ENCODE measurements at regions not wholly inside any gene's neighbourhood (a gene's known extent, or its start where the extent isn't known, plus 50 kb on each side); places are given as distances from the start of the nearest gene placed in this dataset.

DNA sequence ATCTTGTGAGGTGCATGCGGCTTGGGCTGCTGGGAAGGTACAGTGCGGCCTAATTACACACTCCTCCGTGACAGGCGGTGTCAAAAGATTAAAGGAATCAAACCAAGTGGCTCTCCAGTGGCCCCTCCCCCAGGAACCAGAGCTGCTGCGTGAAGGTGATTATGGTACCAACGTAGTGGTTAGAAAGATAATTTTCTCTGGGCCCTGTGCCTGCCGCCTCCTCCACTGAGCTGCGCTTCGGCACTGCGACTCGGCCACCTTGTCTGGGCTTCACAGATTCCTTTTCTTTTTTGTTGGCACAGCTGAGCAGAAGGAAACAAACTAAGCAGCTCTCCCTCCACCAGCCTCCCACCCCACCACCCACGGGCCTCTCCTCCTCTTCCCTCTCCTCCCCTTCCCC is 113.2 kb upstream of the SDK2 start:
- no peak for DNase-seq

- DNase-seq: no peak
Observed at GRCh38 chr17:73758245-73758644, 114.0 kb upstream of the SDK2 start.

DNA sequence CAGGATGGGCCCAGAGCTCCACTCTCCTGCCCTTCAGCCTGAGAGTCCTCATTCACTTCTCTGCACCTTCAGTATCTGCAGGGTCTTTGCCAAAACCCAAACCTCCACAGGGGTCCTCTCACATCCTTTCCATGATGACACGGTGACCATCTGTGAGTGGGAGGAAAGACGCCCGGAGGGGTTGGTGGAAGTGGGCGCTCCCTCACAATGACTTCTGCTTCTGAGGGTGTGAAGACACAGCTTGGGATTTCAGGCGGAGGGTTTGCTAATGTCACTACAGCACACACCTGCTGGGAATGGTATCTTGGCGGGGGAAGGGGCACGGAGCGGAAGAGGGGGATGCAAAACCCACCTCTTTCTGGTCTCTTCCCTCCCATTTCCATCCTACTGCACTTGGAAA is 115.1 kb upstream of the SDK2 start:
- DNase-seq: no peak

GRCh38 chr17:73759734-73760438 is 115.6 kb upstream of the SDK2 start:
- no peak for DNase-seq

- DNase-seq: no peak
Observed at GRCh38 chr17:73760439-73760758, 116.2 kb upstream of the SDK2 start.

DNA sequence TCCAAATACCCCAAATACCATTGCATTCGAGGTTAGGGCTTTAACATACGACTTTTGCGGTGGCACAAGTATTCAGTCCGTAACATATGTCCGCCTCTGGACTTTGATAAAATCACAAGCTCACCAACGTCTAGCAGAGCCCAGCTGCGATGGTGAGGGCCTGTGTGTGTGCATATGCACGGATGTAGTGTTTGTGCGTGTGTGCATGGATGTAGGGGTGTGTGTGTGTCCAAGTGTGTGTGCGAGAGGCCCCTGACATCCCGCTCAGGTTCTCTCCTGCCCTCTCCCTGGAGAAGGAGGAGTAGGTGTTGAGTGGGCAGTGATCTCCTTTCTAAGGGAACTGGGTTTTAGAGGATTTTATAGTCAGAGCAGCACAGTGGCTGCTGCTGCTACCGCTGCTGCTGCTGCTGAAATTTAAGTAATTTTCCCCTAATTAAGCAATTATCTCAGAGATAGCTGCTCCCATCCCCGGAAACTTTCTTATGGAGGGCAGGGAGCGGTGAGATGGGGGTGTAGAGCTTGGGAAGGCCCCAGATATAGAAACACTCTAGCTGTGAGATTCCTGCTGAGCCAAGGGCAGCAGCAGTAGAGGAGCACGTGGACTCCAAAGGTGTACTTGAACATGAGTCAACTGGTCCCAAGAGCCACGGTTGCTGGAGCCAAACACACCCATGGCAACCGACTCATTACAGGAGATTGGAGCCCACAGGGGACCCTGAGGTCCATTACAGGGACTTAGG is 121.7 kb upstream of the SDK2 start:
- no peak for DNase-seq

- no peak for DNase-seq
Observed at GRCh38 chr17:73767696-73768095, 123.5 kb upstream of the SDK2 start.

- DNase-seq: no peak
Observed at GRCh38 chr17:73768691-73769090, 124.4 kb upstream of the SDK2 start.

GRCh38 chr17:73769479-73769878 is 125.2 kb upstream of the SDK2 start:
- DNase-seq: no peak

DNA sequence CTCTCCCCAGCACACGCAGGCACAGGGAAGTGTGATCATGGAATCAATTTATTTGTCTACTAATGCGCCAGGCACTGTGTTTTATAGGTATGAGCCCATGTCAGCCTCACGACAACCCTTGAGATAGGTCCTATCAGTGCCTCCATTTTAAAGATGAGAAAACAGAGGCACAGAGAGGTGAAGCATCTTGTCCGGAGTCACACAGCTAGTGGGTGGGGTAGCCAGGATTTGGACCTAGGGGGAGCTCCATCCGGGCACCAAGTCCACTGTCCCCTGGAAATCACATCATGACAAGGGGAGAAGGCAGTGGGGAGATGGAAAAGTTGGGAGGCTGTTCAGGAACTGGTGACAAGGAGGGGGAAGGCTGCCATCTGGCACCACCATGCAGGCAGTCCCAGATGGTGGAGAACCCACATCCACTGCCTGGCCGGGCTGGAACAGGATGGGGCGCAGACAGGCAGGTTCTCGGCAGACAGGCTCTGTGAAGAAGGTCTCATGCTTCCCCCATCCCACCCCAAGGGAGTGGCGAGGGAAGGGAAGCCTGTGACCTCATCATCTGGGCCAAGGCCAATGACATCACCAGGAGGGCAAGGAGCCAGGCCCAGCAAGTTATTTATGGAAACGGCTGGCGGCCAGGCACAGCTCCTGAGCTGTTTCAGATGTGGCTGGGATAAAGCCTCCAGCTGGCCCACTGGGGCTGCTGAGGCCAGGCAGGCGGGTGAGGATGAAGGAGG is 126.0 kb upstream of the SDK2 start:
- no peak for DNase-seq

GRCh38 chr17:73770849-73771229 is 126.6 kb upstream of the SDK2 start:
- DNase-seq: no peak

- no peak for DNase-seq
Observed at GRCh38 chr17:73772107-73772705, 128.0 kb upstream of the SDK2 start.

DNA sequence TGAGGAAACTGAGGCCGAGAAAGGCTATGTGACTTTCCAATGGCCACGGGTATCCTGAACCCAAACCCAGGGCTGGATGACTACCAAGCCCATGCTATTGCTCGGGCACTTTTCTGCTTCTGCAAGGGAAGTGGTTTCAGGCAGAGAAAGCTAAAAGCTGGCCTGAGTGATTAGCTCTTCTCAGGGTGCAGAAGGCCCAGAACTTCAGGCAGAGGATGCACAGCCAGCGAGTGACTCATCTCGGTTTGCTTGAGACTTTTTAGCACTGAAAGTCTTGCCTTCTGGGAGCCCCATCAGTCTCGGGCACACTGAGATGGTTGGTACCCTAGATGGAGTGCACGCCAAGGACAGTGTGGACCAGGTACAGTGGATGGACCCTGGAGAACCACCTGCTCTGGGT is 129.5 kb upstream of the SDK2 start:
- DNase-seq: no peak

- DNase-seq: no peak
Observed at GRCh38 chr17:73774852-73775251, 130.6 kb upstream of the SDK2 start.

DNA sequence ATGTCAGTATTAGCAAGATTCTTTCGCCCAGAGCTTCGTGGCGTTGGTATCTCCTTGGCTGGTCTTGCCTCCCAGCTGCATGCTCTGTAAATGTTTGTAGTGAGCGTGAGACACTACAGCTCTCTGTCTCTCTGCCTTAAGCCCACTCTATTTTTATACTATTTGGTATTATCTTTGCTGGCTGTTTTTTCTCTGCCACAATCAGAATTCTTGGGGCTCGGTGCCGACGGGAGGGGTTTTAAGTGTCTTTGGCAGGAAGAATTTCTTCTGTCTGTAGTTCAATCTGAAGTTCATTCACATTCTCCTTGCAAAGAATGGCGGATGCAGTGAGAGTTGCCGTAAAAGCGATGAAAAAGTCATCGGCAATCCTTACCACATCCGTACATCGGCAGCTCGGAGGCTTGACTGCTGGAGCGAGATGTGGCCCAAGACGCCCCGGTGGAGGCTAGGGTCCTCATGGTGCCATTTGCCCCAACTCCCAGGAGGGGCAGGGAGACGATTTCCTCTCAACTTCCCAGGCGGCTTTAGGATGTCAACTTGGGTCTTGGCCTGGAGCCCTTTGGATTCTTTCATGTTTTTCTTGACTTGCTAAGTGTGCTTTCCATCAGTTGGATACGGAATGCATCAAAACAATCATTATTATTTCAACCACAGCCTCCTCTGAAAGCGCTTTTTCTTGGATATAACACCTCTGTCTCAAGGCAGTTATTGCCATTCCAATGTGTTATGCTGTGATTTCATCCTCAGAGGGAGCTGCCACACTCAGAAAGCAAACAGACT is 132.3 kb upstream of the SDK2 start:
- DNase-seq: no peak

GRCh38 chr17:73777131-73777449 is 132.8 kb upstream of the SDK2 start:
- no peak for DNase-seq

- no peak for DNase-seq
Observed at GRCh38 chr17:73782231-73782630, 138.0 kb upstream of the SDK2 start.

DNA sequence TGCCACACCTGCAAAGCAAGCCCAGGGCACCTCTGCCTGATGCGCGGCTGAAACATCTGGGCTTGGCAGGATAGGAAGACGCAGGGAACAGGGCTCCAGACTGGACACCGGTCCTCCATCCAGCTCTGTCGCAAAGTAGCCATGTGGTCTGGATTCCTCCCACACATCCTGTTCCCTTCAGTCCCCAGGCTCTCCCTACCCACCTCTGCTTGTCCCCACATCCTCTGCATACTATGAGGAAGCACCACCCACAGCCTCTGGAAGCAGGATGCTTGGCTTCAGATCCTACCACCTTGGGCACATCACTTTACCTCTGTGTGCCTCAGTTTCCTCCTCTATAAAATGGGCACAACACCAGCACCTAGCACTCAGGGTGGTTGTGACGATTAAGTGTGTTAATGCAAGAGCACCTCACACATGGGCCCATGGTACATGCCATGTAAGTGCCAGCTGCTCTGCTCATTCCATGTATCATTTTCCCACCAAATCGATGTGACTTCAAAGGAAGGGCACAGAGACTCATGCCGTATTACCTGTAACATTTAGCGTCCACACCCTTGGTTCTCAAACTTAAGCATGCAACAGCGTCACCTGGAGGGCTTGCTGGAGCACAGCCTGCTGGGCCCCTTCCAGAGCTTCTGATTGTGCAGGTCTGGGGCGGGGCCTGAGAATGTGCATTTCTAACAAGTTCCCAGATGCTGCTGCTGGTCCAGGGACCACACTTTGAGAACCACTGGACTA is 138.6 kb upstream of the SDK2 start:
- no peak for DNase-seq

DNA sequence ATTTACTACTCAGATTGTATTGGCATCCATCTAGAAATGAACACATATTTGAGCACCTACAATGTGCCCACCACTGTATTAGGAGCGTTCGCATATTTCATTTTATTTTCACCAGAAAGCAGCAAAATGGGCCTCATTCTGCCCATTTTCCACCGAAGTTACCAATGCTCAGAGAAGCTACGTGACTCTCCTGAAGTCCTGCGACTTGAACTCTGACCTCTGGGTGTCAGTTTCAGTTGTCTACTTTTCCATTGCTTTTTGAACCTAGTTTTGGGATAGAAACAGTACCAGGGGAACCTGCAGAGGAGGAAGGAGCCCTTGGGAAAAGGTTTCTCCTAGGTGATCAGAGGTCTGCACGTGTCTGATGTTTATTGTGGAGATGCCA is 139.1 kb upstream of the SDK2 start:
- no peak for DNase-seq

DNA sequence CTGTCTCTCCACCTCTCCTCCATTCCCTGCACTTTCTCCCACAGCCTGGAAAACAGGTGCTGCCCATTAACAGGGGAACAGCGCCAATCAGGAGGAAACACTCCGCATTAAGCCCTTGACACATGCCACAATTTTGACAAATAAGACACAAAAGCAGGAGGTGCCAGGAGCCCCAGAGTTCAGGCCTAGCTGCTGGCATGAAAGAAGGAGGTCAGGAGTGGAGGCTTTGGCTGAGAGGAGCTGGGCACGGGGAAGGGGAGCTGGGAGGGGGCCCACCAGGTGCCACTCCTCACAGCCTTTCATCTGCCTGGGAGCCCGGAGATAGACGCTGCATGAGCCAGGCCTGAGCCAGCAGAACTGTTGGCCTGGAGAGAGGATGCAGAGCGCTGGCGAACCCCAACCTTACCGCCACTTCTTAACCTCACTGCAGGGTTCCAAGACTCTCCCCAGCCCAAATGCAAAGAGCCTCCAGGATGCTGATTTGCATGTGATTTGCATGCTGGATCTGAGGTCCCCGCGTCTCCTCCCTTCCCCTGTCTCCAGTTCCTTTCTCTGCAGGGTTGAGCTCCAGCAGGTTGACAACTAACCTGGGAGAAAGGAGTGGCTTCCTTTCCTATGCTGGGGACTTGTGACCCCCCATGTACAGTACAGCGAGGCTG is 139.8 kb upstream of the SDK2 start:
- no peak for DNase-seq

DNA sequence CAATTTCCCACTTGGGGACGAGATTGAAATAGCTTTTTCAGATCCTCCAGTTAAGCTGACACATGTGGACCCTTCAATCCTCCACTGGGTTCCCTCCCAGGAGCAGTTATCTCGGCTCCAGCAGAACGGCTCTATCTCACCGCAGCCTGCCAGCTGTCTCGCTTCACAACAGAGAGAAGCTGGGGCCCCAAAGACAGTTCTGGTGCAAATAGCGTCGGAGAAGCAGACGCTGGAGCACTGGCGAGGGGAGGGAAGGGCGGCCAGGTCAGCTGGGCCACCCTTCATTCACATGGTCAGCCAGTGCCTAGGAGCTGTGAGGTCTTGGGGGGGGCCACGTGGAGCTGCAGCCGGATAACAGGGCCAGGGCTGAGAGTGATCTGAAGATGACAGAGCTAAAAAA is 141.3 kb upstream of the SDK2 start:
- DNase-seq: no peak

All from activated CD4-positive, alpha-beta T cell treated with anti-CD3 and anti-CD28 coated beads, Interleukin-2, Interleukin-6, amounts not matched to agents 100 ng/mL and 50 ng/mL, durations not matched to agents 16 hours and 8 hours (primary cell).